ENCODE measurements at regions not wholly inside any gene's neighbourhood (a gene's known extent, or its start where the extent isn't known, plus 50 kb on each side); places are given as distances from the start of the nearest gene placed in this dataset.

DNA sequence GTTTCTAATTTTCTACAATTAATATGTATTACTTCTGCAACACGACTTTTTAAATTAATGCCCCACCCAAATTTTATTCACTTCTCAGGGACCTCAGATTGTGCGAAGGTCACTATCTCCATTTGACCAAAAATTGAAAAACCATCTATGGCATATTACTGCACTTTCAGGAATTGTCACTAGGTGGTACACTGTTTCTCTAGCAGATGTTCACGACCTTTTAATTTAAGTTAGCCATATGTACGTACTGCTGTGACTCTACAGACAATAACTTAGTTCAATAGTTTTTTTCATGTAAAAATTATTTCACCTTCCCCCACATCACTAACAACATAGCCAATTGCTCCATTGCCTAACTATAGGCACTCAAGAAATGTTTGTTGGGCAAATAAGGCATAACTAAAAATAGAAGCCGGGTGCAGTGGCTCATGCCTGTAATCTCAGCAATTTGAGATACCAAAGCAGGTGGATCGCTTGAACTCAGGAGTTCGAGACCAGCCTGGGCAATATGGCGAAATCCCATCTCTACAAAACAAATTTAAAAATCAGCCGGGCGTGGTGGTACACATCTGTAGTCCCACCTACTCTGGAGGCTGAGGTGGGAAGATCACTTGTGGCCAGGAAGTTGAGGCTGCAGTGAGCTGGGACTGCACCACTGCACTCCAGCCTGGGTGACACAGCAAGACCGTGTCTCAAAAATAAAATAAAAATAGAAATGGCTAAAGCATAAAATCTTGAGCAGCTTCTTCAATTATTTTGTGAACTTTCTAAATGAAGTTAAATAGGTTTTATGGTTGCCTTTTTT, 75.7 kb upstream of the PKN2 start:
- TF ChIP-seq, protein P1, sequence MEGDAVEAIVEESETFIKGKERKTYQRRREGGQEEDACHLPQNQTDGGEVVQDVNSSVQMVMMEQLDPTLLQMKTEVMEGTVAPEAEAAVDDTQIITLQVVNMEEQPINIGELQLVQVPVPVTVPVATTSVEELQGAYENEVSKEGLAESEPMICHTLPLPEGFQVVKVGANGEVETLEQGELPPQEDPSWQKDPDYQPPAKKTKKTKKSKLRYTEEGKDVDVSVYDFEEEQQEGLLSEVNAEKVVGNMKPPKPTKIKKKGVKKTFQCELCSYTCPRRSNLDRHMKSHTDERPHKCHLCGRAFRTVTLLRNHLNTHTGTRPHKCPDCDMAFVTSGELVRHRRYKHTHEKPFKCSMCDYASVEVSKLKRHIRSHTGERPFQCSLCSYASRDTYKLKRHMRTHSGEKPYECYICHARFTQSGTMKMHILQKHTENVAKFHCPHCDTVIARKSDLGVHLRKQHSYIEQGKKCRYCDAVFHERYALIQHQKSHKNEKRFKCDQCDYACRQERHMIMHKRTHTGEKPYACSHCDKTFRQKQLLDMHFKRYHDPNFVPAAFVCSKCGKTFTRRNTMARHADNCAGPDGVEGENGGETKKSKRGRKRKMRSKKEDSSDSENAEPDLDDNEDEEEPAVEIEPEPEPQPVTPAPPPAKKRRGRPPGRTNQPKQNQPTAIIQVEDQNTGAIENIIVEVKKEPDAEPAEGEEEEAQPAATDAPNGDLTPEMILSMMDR (IDR thresholded peaks at IDR 0.05 in 4 of 5, conservative IDR thresholded peaks at IDR 0.05 in 1 of 5), result no peak
- TF ChIP-seq POLR2A (IDR thresholded peaks at IDR 0.05), result no peak

Measured in gastrocnemius medialis (tissue), 4 donors.